HepG2 (cell line): ENCODE measurements at regions not wholly inside any gene's neighbourhood (a gene's known extent, or its start where the extent isn't known, plus 50 kb on each side); places are given as distances from the start of the nearest gene placed in this dataset.

Source experiments
- CTCF ChIP-seq: sonication (generic); formaldehyde crosslinking; IDR thresholded peaks from 2 replicates; pipeline ENCODE4 v1.5.0; 2020; ENCODE audit warnings: mild to moderate bottlenecking, missing genetic modification reagents, moderate library complexity
- E2F2 ChIP-seq: sonication (generic); formaldehyde crosslinking; IDR thresholded peaks from 2 replicates; pipeline ENCODE4 v1.4.0; 2020; ENCODE audit warnings: missing genetic modification reagents, borderline replicate concordance
- EP300 ChIP-seq, 3 experiments: sonication (generic) in 1 of 3; formaldehyde crosslinking in 1 of 3; IDR thresholded peaks; 2 replicates each; pipeline versions ENCODE4 v1.5.1 to v1.6.1; 2011 to 2020; ENCODE audit warnings: low read depth in 2 of 3, low read length in 2 of 3, borderline replicate concordance in 1 of 3, improper control_type of control experiment in 1 of 3, mild to moderate bottlenecking in 1 of 3, missing genetic modification reagents in 1 of 3, moderate library complexity in 1 of 3
- GFI1 ChIP-seq: sonication (generic); formaldehyde crosslinking; IDR thresholded peaks from 2 replicates; pipeline ENCODE4 v1.5.0; 2020; ENCODE audit warnings: missing genetic modification reagents, mild to moderate bottlenecking, borderline replicate concordance
- IRF2 ChIP-seq: IDR thresholded peaks from 2 replicates; pipeline ENCODE4 v1.6.1; 2018; ENCODE audit warnings: missing genetic modification reagents, missing compliant biosample characterization
- PITX1 ChIP-seq: sonication (generic); formaldehyde crosslinking; IDR thresholded peaks from 2 replicates; pipeline ENCODE4 v1.5.1; 2020; ENCODE audit warnings: mild to moderate bottlenecking, missing genetic modification reagents
- POLR2A ChIP-seq, 2 experiments: IDR thresholded peaks; 2 replicates each; pipeline ENCODE4 v1.6.1; 2011; ENCODE audit warnings: low read depth in 2 of 2, low read length in 2 of 2, mild to moderate bottlenecking in 1 of 2, moderate library complexity in 1 of 2; ENCODE audit not compliant: insufficient read depth in 1 of 2
- RFX1 ChIP-seq: fragments of 450-650 bp; IDR thresholded peaks from 2 replicates; pipeline ENCODE4 v1.6.1; 2017
- RXRA ChIP-seq: sonication (generic); formaldehyde crosslinking; IDR thresholded peaks from 2 replicates; pipeline ENCODE4 v1.5.1; 2020; ENCODE audit warnings: missing genetic modification reagents
- ZNF12 ChIP-seq: sonication (generic); formaldehyde crosslinking; IDR thresholded peaks from 2 replicates; pipeline ENCODE4 v1.5.0; 2020; ENCODE audit warnings: missing genetic modification reagents
- ZNF768 ChIP-seq: sonication (generic); formaldehyde crosslinking; IDR thresholded peaks from 2 replicates; pipeline ENCODE4 v1.4.0; 2020; ENCODE audit warnings: missing genetic modification reagents
- ZSCAN30 ChIP-seq: sonication (generic); formaldehyde crosslinking; IDR thresholded peaks from 2 replicates; pipeline ENCODE4 v1.5.0; 2020; ENCODE audit warnings: mild to moderate bottlenecking, missing genetic modification reagents
- TF ChIP-seq, protein P1 (sequence below): sonication (generic); formaldehyde crosslinking; IDR thresholded peaks from 2 replicates; pipeline ENCODE4 v1.9.0; 2021; ENCODE audit warnings: missing genetic modification reagents, mild to moderate bottlenecking, borderline replicate concordance

DNA sequence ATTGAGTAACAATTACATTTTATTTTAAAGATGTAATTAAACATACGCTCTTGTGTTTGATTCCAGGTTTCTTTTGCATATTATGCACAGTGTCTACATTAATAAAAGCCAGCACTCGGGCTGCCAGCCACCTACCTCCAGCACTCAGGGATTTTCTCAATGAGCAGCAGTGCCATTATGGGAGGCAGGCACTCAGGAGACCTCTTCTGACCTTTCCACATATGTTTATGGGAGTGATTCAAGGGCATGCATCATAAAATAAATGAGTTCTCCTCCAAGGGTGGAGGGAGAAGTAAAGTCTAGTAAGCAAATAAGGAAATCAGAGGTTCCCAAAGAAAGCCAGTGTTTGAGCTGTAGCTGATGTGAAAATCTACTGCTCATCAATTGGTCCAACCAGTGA lies 119.8 kb upstream of the IRX2 start:
- no peak for TF ChIP-seq CTCF (CRISPR knock-in tag)
- TF ChIP-seq E2F2 (CRISPR knock-in tag): no peak
- TF ChIP-seq IRF2 (CRISPR knock-in tag): no peak
- no peak for TF ChIP-seq ZNF768
- TF ChIP-seq EP300 (IDR thresholded peaks at IDR 0.05; ENCODE audit: low read depth in 2 of 2, low read length in 2 of 2): no peak
- TF ChIP-seq EP300 (CRISPR knock-in tag; IDR thresholded peaks at IDR 0.05; ENCODE audit: borderline replicate concordance): no peak
- TF ChIP-seq POLR2A (IDR thresholded peaks at IDR 0.05; ENCODE audit: insufficient read depth in 1 of 2, low read depth in 2 of 2, low read length in 2 of 2): no peak
- no peak for TF ChIP-seq PITX1 (CRISPR knock-in tag)
- no peak for TF ChIP-seq ZSCAN30
- no peak for TF ChIP-seq GFI1 (CRISPR knock-in tag)
- TF ChIP-seq RXRA: no peak
- TF ChIP-seq ZNF12 (CRISPR knock-in tag): no peak
- TF ChIP-seq RFX1: no peak
- TF ChIP-seq, protein P1, sequence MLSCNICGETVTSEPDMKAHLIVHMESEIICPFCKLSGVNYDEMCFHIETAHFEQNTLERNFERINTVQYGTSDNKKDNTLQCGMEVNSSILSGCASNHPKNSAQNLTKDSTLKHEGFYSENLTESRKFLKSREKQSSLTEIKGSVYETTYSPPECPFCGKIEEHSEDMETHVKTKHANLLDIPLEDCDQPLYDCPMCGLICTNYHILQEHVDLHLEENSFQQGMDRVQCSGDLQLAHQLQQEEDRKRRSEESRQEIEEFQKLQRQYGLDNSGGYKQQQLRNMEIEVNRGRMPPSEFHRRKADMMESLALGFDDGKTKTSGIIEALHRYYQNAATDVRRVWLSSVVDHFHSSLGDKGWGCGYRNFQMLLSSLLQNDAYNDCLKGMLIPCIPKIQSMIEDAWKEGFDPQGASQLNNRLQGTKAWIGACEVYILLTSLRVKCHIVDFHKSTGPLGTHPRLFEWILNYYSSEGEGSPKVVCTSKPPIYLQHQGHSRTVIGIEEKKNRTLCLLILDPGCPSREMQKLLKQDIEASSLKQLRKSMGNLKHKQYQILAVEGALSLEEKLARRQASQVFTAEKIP (CRISPR knock-in tag): no peak
